Breast epithelium (tissue), 4 donors: ENCODE measurements at regions not wholly inside any gene's neighbourhood (a gene's known extent, or its start where the extent isn't known, plus 50 kb on each side); places are given as distances from the start of the nearest gene placed in this dataset.

Experiments
- DNase-seq, 2 donors: peaks; one replicate each; pipeline ENCODE4 v3.0.0-alpha.2; 2019; ENCODE audit warnings: low spot score in 2 of 2
- H3K27ac ChIP-seq, 2 donors: fragments of 200-600 bp; sonication (generic) in 1 of 2; one replicate each; pipeline ENCODE4 v1.5.1; 2016 to 2019; ENCODE audit warnings: mild to moderate bottlenecking in 1 of 2
- H3K27me3 ChIP-seq, 2 donors: fragments of 200-600 bp; sonication (generic) in 1 of 2; one replicate each; pipeline versions ENCODE4 v1.5.1 to v1.6.0; 2017 to 2019; ENCODE audit warnings: control low read depth in 1 of 2, mild to moderate bottlenecking in 1 of 2
- H3K36me3 ChIP-seq: fragments of 200-600 bp; one replicate; pipeline ENCODE4 v1.5.1; 2019
- H3K4me1 ChIP-seq, 2 donors: fragments of 200-600 bp; sonication (generic); one replicate each; pipeline ENCODE4 v1.5.1; 2016 to 2019; ENCODE audit warnings: control low read depth in 1 of 2
- H3K4me3 ChIP-seq, 3 donors: fragments of 200-600 bp; sonication (generic); 1 replicate in 2 of 3; 2 replicates in 1 of 3; pipeline ENCODE4 v1.5.1; 2016 to 2019; ENCODE audit warnings: mild to moderate bottlenecking in 3 of 3, moderate library complexity in 2 of 3
- H3K9me3 ChIP-seq, 2 donors: fragments of 200-600 bp; sonication (generic) in 1 of 2; one replicate each; pipeline ENCODE4 v1.5.1; 2016 to 2019; ENCODE audit warnings: control low read depth in 1 of 2
- POLR2A ChIP-seq: fragments of 450-650 bp; IDR thresholded peaks from one replicate; pipeline ENCODE4 v1.6.1; 2016; ENCODE audit warnings: antibody characterized with exemption, mild to moderate bottlenecking, moderate library complexity
- POLR2AphosphoS5 ChIP-seq, 3 donors: sonication (generic); formaldehyde crosslinking; IDR thresholded peaks; one replicate each; pipeline ENCODE4 v1.6.1; 2017; ENCODE audit warnings: antibody characterized with exemption in 3 of 3
- intact Hi-C: fragments of 100-400 bp; cut with DNase I; formaldehyde crosslinking; loops from one replicate; pipeline ENCODE4 v1.15.1; 2023; ENCODE audit warnings: low total_unique reads
- TF ChIP-seq, protein P1 (sequence below), 3 donors: fragments of 450-650 bp; IDR thresholded peaks; one replicate each; pipeline ENCODE4 v1.5.1; 2016 to 2017; ENCODE audit warnings: antibody characterized with exemption in 3 of 3, mild to moderate bottlenecking in 3 of 3, moderate library complexity in 3 of 3

DNA sequence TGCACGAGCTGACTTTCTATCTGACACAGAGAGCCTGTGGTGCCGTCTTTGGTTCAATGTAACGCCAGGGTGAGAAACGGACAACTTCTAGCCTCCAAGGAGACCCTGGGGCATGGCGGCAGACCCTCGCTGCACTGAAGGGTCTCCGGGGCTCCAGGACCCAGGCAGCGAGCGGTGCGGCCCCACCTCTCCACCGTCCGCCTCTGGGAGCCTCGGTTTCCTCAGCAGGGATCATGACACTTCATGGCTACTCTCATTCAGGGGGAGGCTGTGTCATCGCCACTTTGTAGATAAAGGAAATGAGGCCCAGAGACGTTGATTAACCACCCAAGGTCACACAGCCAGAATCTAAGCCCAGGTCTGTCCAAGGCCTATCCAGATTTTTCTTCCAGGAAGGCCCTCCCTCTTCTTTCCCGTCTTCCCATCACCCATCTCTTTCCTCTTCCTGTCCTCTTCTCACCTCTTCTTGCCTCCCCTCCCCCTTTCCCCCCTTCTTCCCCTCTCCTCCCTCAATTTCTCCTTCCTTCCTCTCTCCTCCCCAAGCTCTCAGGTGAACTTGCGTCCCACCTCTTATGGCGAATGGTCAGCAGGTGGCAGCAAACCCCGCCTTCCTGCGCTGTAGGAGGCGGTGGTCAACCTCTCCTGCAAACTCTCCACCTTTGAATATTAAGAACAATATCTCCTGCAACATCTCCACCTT, 69.3 kb upstream of the HMX1 start:
- Histone ChIP-seq H3K27ac (no peak overlapping the region), H3K9me3 (no peaks in the 10 kb centered on the region), H3K27me3 (peaks cover 0 to 29% of the 10 kb centered on the region in 2 donors), H3K4me3 (no peak overlapping the region), H3K36me3 (no peaks in the 10 kb centered on the region), H3K4me1 (no peaks in the 10 kb centered on the region)
- intact Hi-C loops, result no loop called here
- DNase-seq, result no peak
- TF ChIP-seq POLR2A, result no peak
- no peak for TF ChIP-seq POLR2AphosphoS5 (IDR thresholded peaks at IDR 0.05)
- TF ChIP-seq, protein P1, sequence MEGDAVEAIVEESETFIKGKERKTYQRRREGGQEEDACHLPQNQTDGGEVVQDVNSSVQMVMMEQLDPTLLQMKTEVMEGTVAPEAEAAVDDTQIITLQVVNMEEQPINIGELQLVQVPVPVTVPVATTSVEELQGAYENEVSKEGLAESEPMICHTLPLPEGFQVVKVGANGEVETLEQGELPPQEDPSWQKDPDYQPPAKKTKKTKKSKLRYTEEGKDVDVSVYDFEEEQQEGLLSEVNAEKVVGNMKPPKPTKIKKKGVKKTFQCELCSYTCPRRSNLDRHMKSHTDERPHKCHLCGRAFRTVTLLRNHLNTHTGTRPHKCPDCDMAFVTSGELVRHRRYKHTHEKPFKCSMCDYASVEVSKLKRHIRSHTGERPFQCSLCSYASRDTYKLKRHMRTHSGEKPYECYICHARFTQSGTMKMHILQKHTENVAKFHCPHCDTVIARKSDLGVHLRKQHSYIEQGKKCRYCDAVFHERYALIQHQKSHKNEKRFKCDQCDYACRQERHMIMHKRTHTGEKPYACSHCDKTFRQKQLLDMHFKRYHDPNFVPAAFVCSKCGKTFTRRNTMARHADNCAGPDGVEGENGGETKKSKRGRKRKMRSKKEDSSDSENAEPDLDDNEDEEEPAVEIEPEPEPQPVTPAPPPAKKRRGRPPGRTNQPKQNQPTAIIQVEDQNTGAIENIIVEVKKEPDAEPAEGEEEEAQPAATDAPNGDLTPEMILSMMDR (IDR thresholded peaks at IDR 0.05), result peak in 1 of 3 donors; percentile 12

DNA sequence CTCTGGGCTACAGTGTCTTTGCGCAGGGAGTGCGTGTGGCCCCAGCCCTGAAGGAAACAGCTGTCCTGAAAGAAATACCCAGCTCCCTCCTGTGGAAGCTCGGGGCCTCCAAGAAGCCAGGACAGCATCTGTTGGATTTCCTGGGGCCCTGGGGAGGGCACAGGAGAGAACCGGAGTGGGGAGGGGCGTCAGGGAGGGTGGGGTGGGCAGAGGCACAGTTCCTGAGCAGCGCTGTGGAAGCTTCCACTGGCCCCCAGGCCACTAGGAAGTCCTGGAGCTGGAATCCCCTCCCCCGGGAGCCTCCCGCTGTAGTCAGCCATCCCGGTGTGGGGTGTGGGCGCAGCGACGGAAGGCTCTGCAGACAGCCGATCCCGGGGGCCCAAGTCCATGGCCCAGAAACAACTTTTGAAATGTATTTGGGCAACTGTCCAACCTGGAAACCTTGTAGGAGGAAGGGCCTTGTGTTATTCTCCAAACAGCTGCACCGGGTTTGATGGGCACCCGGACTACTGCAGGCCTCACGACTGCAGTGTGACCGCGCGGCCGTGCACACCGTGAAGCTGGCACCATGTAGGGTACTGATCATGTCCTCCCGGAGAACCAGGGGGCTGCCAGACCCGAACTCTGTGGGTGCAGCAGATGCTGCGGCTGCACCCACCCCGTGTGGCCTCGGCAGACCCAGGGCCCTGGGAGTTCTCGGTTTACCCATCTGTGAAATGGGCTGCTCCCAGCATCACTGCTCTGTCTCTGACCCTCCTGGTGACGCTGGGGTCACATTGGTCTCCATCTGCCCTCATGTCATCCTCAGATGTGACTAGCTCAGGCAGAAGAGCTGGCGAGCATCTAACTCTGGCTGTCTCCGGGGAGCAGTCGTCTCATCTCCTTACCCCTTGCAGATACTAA, 68.5 kb upstream of the HMX1 start:
- H3K9me3 ChIP-seq, result no peaks in the 10 kb centered on the region

DNA sequence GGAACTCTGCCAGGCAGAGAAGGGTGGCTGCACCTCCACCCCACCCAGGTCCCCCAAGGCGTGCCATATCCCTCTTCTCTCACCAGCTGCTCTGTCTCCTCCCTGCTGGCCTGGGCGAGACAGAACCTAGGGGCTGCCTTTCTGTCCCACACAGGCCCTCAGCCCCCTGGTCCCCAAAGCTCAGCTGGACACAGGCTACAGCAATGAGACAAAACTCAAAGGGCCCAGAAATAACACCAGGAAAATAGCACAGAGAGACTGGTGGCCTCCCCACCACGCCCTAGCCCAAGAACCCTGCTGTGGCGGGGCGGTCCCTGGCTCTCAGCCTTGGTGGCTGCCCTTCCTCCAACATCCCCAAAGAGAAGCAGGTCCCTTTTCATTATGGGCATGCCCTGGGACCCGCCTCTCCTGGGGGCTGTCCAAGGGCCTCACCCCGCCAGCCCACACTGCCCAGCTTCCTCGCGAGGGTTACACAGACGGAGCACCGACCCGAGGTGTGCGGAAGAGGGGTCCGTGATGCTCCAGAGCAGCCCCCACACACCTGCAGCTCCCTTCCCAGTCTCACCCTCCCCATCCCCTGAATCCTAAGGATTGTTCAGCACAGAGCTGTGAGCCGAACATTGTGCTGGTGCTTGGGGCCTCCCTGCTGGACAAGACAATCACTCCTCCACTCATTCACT, 67.7 kb upstream of the HMX1 start:
- Histone ChIP-seq H3K4me3 (no peak overlapping the region), H3K4me1 (no peaks in the 10 kb centered on the region), H3K27me3 (peaks cover 0 to 29% of the 10 kb centered on the region in 2 donors), H3K9me3 (no peaks in the 10 kb centered on the region), H3K36me3 (no peaks in the 10 kb centered on the region), H3K27ac (no peak overlapping the region)
- DNase-seq, result no peak
- TF ChIP-seq POLR2A (no peak), POLR2AphosphoS5 (IDR thresholded peaks at IDR 0.05) (no peak)
- TF ChIP-seq, protein P1 (IDR thresholded peaks at IDR 0.05), result no peak
- intact Hi-C loops, result no loop called here

More for the DNA sequence above, 68.5 kb upstream of the HMX1 start:
- Histone ChIP-seq H3K4me1 (no peaks in the 10 kb centered on the region), H3K4me3 (no peak overlapping the region), H3K36me3 (no peaks in the 10 kb centered on the region), H3K27ac (no peak overlapping the region), H3K27me3 (peaks cover 0 to 29% of the 10 kb centered on the region in 2 donors)
- DNase-seq, result no peak
- no peak for TF ChIP-seq POLR2AphosphoS5 (IDR thresholded peaks at IDR 0.05)
- no peak for TF ChIP-seq POLR2A
- TF ChIP-seq, protein P1 (IDR thresholded peaks at IDR 0.05), result no peak
- intact Hi-C loops, result no loop called here

DNA sequence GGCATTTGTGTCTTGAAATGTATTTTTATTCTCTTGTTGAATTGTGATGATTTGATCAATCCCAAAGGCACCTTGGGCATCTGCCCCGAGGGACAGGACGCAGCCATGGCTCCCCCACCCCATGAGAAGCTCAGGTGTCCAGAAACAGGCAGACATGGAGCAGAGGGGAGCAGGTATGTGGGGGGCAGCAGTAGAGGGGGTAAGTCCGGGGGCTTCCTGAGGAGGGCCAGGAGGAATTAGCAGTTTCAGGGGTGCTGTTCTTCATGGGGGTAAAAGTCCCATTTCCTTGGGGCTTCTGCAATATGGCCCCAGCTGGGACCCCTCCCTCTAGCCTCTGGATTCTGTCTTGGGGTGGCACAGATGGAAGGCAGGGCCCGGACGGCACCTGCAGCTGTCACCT, 67.0 kb upstream of the HMX1 start:
- Histone ChIP-seq H3K36me3 (no peaks in the 10 kb centered on the region), H3K27ac (no peak overlapping the region), H3K9me3 (no peaks in the 10 kb centered on the region), H3K27me3 (peaks cover 0 to 29% of the 10 kb centered on the region in 2 donors), H3K4me3 (no peak overlapping the region), H3K4me1 (no peaks in the 10 kb centered on the region)
- TF ChIP-seq, protein P1 (IDR thresholded peaks at IDR 0.05), result no peak
- TF ChIP-seq POLR2AphosphoS5 (IDR thresholded peaks at IDR 0.05) (no peak), POLR2A (no peak)
- no peak for DNase-seq
- intact Hi-C loops, result no loop called here
